ENCODE measurements at regions not wholly inside any gene's neighbourhood (a gene's known extent, or its start where the extent isn't known, plus 50 kb on each side); places are given as distances from the start of the nearest gene placed in this dataset.

GRCh38 chr6:82687855-82688254 is 324.2 kb downstream of the TPBG start:
- DNase-seq = no peak
- Histone ChIP-seq H3K4me3 (no peak overlapping the region), H3K36me3 (no peaks in the 10 kb centered on the region), H3K4me1 (no peaks in the 10 kb centered on the region), H3K27ac (no peak overlapping the region), H3K9me3 (no peaks in the 10 kb centered on the region), H3K27me3 (no peaks in the 10 kb centered on the region)
- intact Hi-C loops (cut with DNase I; ENCODE audit: low total_unique reads) = no loop called here
- TF ChIP-seq CTCF (IDR thresholded peaks at IDR 0.05) = no peak

- no peaks in the 10 kb centered on the region for H3K4me1 ChIP-seq
- no peak for TF ChIP-seq CTCF (IDR thresholded peaks at IDR 0.05)
- no peaks in the 10 kb centered on the region for H3K36me3 ChIP-seq
- no peak for DNase-seq
- intact Hi-C loops (cut with DNase I; ENCODE audit: low total_unique reads) = no loop called here
- no peaks in the 10 kb centered on the region for H3K27me3 ChIP-seq
- H3K27ac ChIP-seq = no peak overlapping the region
- no peaks in the 10 kb centered on the region for H3K9me3 ChIP-seq
- no peak overlapping the region for H3K4me3 ChIP-seq
Observed at GRCh38 chr6:82690283-82690682, 326.7 kb downstream of the TPBG start.

GRCh38 chr6:82691997-82692396 is 328.4 kb downstream of the TPBG start:
- DNase-seq = no peak
- Histone ChIP-seq H3K9me3 (no peaks in the 10 kb centered on the region), H3K27ac (no peak overlapping the region), H3K4me1 (no peaks in the 10 kb centered on the region), H3K4me3 (no peak overlapping the region), H3K36me3 (no peaks in the 10 kb centered on the region), H3K27me3 (no peaks in the 10 kb centered on the region)
- no peak for TF ChIP-seq CTCF (IDR thresholded peaks at IDR 0.05)
- intact Hi-C loops (cut with DNase I; ENCODE audit: low total_unique reads) = no loop called here

- Histone ChIP-seq H3K36me3 (no peaks in the 10 kb centered on the region), H3K27me3 (no peaks in the 10 kb centered on the region), H3K27ac (no peak overlapping the region), H3K9me3 (no peaks in the 10 kb centered on the region), H3K4me3 (no peak overlapping the region), H3K4me1 (no peaks in the 10 kb centered on the region)
- intact Hi-C loops (cut with DNase I; ENCODE audit: low total_unique reads) = no loop called here
- TF ChIP-seq CTCF (IDR thresholded peaks at IDR 0.05) = no peak
- no peak for DNase-seq
Observed at GRCh38 chr6:82693094-82693493, 329.5 kb downstream of the TPBG start.

GRCh38 chr6:82701341-82701740 is 337.7 kb downstream of the TPBG start:
- Histone ChIP-seq H3K4me1 (no peaks in the 10 kb centered on the region), H3K27me3 (no peaks in the 10 kb centered on the region), H3K27ac (no peak overlapping the region), H3K36me3 (no peaks in the 10 kb centered on the region), H3K9me3 (peaks cover 0 to 13% (median 7%) of the 10 kb centered on the region in 3 donors), H3K4me3 (no peak overlapping the region)
- no peak for TF ChIP-seq CTCF (IDR thresholded peaks at IDR 0.05)
- intact Hi-C loops (cut with DNase I; ENCODE audit: low total_unique reads) = no loop called here
- DNase-seq = no peak

- no peaks in the 10 kb centered on the region for H3K36me3 ChIP-seq
- H3K9me3 ChIP-seq = peaks cover 0 to 13% (median 7%) of the 10 kb centered on the region in 3 donors
- H3K4me1 ChIP-seq = no peaks in the 10 kb centered on the region
- no peak for TF ChIP-seq CTCF (IDR thresholded peaks at IDR 0.05)
- H3K4me3 ChIP-seq = no peak overlapping the region
- no peak for DNase-seq
- intact Hi-C loops (cut with DNase I; ENCODE audit: low total_unique reads) = no loop called here
- no peaks in the 10 kb centered on the region for H3K27me3 ChIP-seq
- no peak overlapping the region for H3K27ac ChIP-seq
Observed at GRCh38 chr6:82702574-82702973, 339.0 kb downstream of the TPBG start.

All from tibial artery (tissue), 4 donors.